Keratinocyte (primary cell): ENCODE measurements at regions not wholly inside any gene's neighbourhood (a gene's known extent, or its start where the extent isn't known, plus 50 kb on each side); places are given as distances from the start of the nearest gene placed in this dataset.

Source experiments
- DNase-seq: peaks from one replicate; pipeline ENCODE4 v3.0.0-alpha.2; 2011; ENCODE audit warnings: low read depth, missing footprints, low spot score
- FAIRE-seq: peaks from 2 replicates; lab custom pipeline; 2011; peaks lifted over from hg19 to GRCh38; lab: Jason Lieb, UNC
- H2AFZ ChIP-seq: 2 replicates; pipeline ENCODE4 v1.6.0; 2012; ENCODE audit warnings: low read length, control low read depth, inconsistent platforms; ENCODE audit not compliant: control insufficient read depth
- H3K27ac ChIP-seq: 2 replicates; pipeline ENCODE4 v1.5.1; 2011; ENCODE audit warnings: low read length; ENCODE audit not compliant: control insufficient read depth, insufficient read depth
- H3K27me3 ChIP-seq: 3 replicates; pipeline ENCODE4 v1.6.0; 2011; ENCODE audit warnings: low read length; ENCODE audit not compliant: control insufficient read depth, insufficient read depth; ENCODE audit errors: extremely low read depth
- H3K36me3 ChIP-seq, 2 experiments: 2 replicates in 1 of 2; 3 replicates in 1 of 2; pipeline ENCODE4 v1.5.1; 2011; ENCODE audit warnings: low read length in 2 of 2, mild to moderate bottlenecking in 1 of 2; ENCODE audit not compliant: control insufficient read depth in 2 of 2, insufficient read depth in 2 of 2; ENCODE audit errors: extremely low read depth in 1 of 2
- H3K4me1 ChIP-seq: 3 replicates; pipeline ENCODE4 v1.5.1; 2011; ENCODE audit warnings: low read length; ENCODE audit not compliant: control insufficient read depth, insufficient read depth; ENCODE audit errors: extremely low read depth
- H3K4me2 ChIP-seq: 3 replicates; pipeline ENCODE4 v1.6.0; 2011; ENCODE audit warnings: low read depth, low read length; ENCODE audit not compliant: control insufficient read depth, insufficient read depth; ENCODE audit errors: extremely low read depth
- H3K4me3 ChIP-seq, 3 experiments: fragments of 200-600 bp in 1 of 3; sonication (generic) in 1 of 3; 2 replicates in 2 of 3; 3 replicates in 1 of 3; pipeline ENCODE4 v1.5.1; 2011 to 2016; ENCODE audit warnings: low read length in 3 of 3, mild to moderate bottlenecking in 3 of 3, control low read depth in 2 of 3, inconsistent platforms in 1 of 3, low read depth in 1 of 3, mixed read lengths in 1 of 3, mixed run types in 1 of 3, moderate library complexity in 1 of 3; ENCODE audit not compliant: control insufficient read depth in 2 of 3, insufficient read depth in 2 of 3; ENCODE audit errors: extremely low read depth in 1 of 3
- H3K79me2 ChIP-seq: 2 replicates; pipeline ENCODE4 v1.6.0; 2012; ENCODE audit warnings: low read length; ENCODE audit not compliant: control insufficient read depth, insufficient read depth
- H3K9ac ChIP-seq: 3 replicates; pipeline ENCODE4 v1.6.0; 2011; ENCODE audit warnings: low read length; ENCODE audit not compliant: control insufficient read depth, insufficient read depth; ENCODE audit errors: extremely low read depth
- H3K9me1 ChIP-seq: 3 replicates; pipeline ENCODE4 v1.6.0; 2011; ENCODE audit warnings: low read length; ENCODE audit not compliant: control insufficient read depth, insufficient read depth; ENCODE audit errors: extremely low read depth
- H3K9me3 ChIP-seq: 2 replicates; pipeline ENCODE4 v1.5.1; 2012; ENCODE audit warnings: low read depth, low read length; ENCODE audit not compliant: control insufficient read depth
- H4K20me1 ChIP-seq: 3 replicates; pipeline ENCODE4 v1.6.0; 2011; ENCODE audit warnings: low read length; ENCODE audit not compliant: control insufficient read depth, insufficient read depth; ENCODE audit errors: extremely low read depth
- EZH2 ChIP-seq: IDR thresholded peaks from one replicate; pipeline ENCODE4 v1.6.1; 2012; ENCODE audit warnings: inconsistent platforms, mild to moderate bottlenecking, low read length, moderate library complexity
- dilution Hi-C: fragments of 300-500 bp; cut with MboI; formaldehyde crosslinking; loops from one replicate; pipeline ENCODE4 v1.7.0; 2020; ENCODE audit warnings: low sequenced_read_pairs; ENCODE audit not compliant: extremely low pct_ligation_motif_present
- TF ChIP-seq, protein P1 (sequence below), 3 experiments: IDR thresholded peaks in 1 of 3; conservative IDR thresholded peaks in 1 of 3; optimal IDR thresholded peaks in 1 of 3; 2 replicates in 2 of 3; 3 replicates in 1 of 3; pipeline versions ENCODE3 to v1.5.1; 2011; ENCODE audit warnings: low read length in 3 of 3, mild to moderate bottlenecking in 3 of 3, moderate library complexity in 2 of 3, control low read depth in 1 of 3, inconsistent platforms in 1 of 3; ENCODE audit not compliant: insufficient read depth in 2 of 3; ENCODE audit errors: extremely low read depth in 1 of 3

DNA sequence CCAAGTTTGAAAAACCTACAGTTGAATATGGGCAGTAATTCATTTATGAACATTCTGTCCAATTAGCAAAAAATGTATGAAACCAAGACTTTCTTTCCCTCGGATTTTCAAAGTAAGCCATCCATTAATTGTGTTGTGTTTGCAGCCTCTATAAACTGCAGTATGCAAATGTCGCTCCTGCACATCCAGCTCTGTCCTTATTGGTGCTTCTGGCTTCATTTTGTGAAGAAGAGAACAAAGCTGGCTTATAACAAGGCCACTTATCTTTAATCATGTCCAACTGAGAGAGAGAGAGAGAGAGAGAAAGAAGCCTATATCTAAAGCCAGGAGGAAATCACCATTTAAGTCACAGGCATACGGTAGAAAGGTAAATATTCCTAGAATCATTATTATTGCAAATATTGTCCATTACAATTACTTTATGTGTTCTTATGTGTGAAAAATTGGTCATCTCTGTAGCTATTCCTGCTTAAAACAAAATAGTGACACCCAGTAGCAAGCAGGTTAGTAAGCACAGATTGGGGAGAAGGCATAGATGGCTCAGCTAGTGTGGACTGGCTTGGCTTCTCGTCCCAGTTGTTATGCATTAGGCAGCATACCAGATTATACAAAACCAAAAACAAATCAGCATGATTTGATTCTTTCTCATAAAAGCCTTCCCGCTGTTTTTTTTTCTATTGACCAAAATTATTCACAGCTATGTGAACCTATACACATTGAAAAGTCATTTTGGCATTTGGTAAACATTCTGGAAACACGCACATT is 726.4 kb upstream of the SOX11 start:
- Histone ChIP-seq H3K27ac (no peak overlapping the region), H3K36me3 (no peaks in the 10 kb centered on the region), H3K79me2 (no peaks in the 10 kb centered on the region), H3K4me1 (peaks cover 13% of the 10 kb centered on the region), H3K4me2 (no peak overlapping the region), H3K4me3 (no peak overlapping the region), H3K27me3 (no peaks in the 10 kb centered on the region), H3K9me1 (no peaks in the 10 kb centered on the region), H2AFZ (no peak overlapping the region), H4K20me1 (no peaks in the 10 kb centered on the region), H3K9ac (no peak overlapping the region), H3K9me3 (no peaks in the 10 kb centered on the region)
- FAIRE-seq (no peak), DNase-seq (no peak)
- dilution Hi-C loops = no loop called here
- TF ChIP-seq, protein P1, sequence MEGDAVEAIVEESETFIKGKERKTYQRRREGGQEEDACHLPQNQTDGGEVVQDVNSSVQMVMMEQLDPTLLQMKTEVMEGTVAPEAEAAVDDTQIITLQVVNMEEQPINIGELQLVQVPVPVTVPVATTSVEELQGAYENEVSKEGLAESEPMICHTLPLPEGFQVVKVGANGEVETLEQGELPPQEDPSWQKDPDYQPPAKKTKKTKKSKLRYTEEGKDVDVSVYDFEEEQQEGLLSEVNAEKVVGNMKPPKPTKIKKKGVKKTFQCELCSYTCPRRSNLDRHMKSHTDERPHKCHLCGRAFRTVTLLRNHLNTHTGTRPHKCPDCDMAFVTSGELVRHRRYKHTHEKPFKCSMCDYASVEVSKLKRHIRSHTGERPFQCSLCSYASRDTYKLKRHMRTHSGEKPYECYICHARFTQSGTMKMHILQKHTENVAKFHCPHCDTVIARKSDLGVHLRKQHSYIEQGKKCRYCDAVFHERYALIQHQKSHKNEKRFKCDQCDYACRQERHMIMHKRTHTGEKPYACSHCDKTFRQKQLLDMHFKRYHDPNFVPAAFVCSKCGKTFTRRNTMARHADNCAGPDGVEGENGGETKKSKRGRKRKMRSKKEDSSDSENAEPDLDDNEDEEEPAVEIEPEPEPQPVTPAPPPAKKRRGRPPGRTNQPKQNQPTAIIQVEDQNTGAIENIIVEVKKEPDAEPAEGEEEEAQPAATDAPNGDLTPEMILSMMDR (optimal IDR thresholded peaks at IDR 0.05 in 1 of 3, IDR thresholded peaks at IDR 0.05 in 1 of 3, conservative IDR thresholded peaks at IDR 0.05 in 1 of 3; ENCODE audit: extremely low read depth in 1 of 3, insufficient read depth in 2 of 3, low read length in 3 of 3) = no peak
- TF ChIP-seq EZH2 = no peak

DNA sequence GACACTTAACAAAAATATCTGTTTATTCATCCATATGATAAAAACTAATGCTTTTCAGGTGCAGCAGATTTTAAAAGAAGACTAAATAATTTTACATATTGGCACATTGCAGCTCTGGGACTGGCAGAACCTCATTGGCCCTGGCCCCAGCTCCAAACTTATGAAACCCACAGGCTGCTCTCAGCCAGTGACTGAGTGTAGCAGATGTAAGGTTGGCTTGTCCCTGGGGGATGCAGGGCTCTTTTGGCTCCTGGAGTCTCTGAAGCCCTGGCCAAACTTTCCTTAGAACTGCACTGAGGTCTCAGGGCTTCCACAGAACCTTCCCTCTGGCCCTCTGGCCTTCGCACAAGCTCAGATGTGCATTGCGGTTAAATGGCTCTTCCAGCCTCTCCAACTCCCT is 725.0 kb upstream of the SOX11 start:
- Histone ChIP-seq H4K20me1 (no peaks in the 10 kb centered on the region), H3K9me1 (no peaks in the 10 kb centered on the region), H2AFZ (no peak overlapping the region), H3K27ac (no peak overlapping the region), H3K9me3 (no peaks in the 10 kb centered on the region), H3K9ac (no peak overlapping the region), H3K4me2 (no peak overlapping the region), H3K27me3 (no peaks in the 10 kb centered on the region), H3K4me1 (peaks cover 5% of the 10 kb centered on the region), H3K79me2 (no peaks in the 10 kb centered on the region), H3K36me3 (no peaks in the 10 kb centered on the region), H3K4me3 (no peak overlapping the region)
- FAIRE-seq (no peak), DNase-seq (no peak)
- TF ChIP-seq EZH2 = no peak
- TF ChIP-seq, protein P1 (optimal IDR thresholded peaks at IDR 0.05 in 1 of 3, IDR thresholded peaks at IDR 0.05 in 1 of 3, conservative IDR thresholded peaks at IDR 0.05 in 1 of 3; ENCODE audit: extremely low read depth in 1 of 3, insufficient read depth in 2 of 3, low read length in 3 of 3) = no peak
- dilution Hi-C loops = no loop called here
